ENCODE measurements at regions not wholly inside any gene's neighbourhood (a gene's known extent, or its start where the extent isn't known, plus 50 kb on each side); places are given as distances from the start of the nearest gene placed in this dataset.

DNA sequence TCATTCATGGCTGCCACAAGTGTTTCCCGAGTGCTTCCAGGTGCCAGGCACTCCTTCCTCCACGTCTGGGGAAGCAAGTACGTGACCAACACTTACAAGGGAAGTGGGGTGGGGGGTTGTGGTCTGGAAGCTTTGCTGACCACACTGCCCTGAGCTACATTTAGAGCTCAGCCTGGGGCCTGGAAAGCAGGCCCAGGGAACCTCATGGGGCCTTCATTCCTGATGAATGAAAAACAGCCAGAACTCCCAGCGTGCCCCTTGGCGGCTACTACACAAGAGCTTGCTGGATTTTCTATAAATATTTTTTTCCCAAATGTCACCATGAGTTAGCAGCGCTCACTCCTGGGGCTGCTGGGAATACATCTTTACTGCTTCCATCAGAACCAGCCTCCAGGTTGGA lies 73.3 kb downstream of the ABCC12 start:
- no peaks in the 10 kb centered on the region for H3K36me3 ChIP-seq (ENCODE audit: control insufficient read depth in 2 of 2, extremely low read depth in 1 of 2, insufficient read depth in 2 of 2, low read length in 2 of 2)
- no peak overlapping the region for H3K4me2 ChIP-seq (ENCODE audit: control insufficient read depth, extremely low read depth, insufficient read depth, low read depth, low read length)
- no peak overlapping the region for H3K4me3 ChIP-seq (ENCODE audit: control insufficient read depth in 2 of 3, extremely low read depth in 1 of 3, insufficient read depth in 2 of 3, low read depth in 1 of 3, low read length in 3 of 3)
- no peak for TF ChIP-seq EZH2 (IDR thresholded peaks at IDR 0.05; ENCODE audit: low read length)
- TF ChIP-seq, protein P1, sequence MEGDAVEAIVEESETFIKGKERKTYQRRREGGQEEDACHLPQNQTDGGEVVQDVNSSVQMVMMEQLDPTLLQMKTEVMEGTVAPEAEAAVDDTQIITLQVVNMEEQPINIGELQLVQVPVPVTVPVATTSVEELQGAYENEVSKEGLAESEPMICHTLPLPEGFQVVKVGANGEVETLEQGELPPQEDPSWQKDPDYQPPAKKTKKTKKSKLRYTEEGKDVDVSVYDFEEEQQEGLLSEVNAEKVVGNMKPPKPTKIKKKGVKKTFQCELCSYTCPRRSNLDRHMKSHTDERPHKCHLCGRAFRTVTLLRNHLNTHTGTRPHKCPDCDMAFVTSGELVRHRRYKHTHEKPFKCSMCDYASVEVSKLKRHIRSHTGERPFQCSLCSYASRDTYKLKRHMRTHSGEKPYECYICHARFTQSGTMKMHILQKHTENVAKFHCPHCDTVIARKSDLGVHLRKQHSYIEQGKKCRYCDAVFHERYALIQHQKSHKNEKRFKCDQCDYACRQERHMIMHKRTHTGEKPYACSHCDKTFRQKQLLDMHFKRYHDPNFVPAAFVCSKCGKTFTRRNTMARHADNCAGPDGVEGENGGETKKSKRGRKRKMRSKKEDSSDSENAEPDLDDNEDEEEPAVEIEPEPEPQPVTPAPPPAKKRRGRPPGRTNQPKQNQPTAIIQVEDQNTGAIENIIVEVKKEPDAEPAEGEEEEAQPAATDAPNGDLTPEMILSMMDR (optimal IDR thresholded peaks at IDR 0.05 in 1 of 3, IDR thresholded peaks at IDR 0.05 in 1 of 3, conservative IDR thresholded peaks at IDR 0.05 in 1 of 3; ENCODE audit: extremely low read depth in 1 of 3, insufficient read depth in 2 of 3, low read length in 3 of 3), result no peak
- no peak for FAIRE-seq
- no peak overlapping the region for H3K27ac ChIP-seq (ENCODE audit: control insufficient read depth, insufficient read depth, low read length)
- peaks cover 5% of the 10 kb centered on the region for H3K4me1 ChIP-seq (ENCODE audit: control insufficient read depth, extremely low read depth, insufficient read depth, low read length)
- H3K9me3 ChIP-seq (ENCODE audit: control insufficient read depth, low read depth, low read length), result no peaks in the 10 kb centered on the region
- dilution Hi-C loops (cut with MboI; ENCODE audit: extremely low pct_ligation_motif_present, low sequenced_read_pairs), result no loop called here
- H2AFZ ChIP-seq (ENCODE audit: control insufficient read depth, low read length), result no peak overlapping the region
- H3K9me1 ChIP-seq (ENCODE audit: control insufficient read depth, extremely low read depth, insufficient read depth, low read length), result no peaks in the 10 kb centered on the region
- H4K20me1 ChIP-seq (ENCODE audit: control insufficient read depth, extremely low read depth, insufficient read depth, low read length), result no peaks in the 10 kb centered on the region
- no peak for DNase-seq (ENCODE audit: low read depth, low spot score)
- no peak overlapping the region for H3K9ac ChIP-seq (ENCODE audit: control insufficient read depth, extremely low read depth, insufficient read depth, low read length)
- H3K27me3 ChIP-seq (ENCODE audit: control insufficient read depth, extremely low read depth, insufficient read depth, low read length), result peaks cover 9% of the 10 kb centered on the region
- H3K79me2 ChIP-seq (ENCODE audit: control insufficient read depth, insufficient read depth, low read length), result no peaks in the 10 kb centered on the region

- no peak for TF ChIP-seq EZH2 (IDR thresholded peaks at IDR 0.05; ENCODE audit: low read length)
- no peak overlapping the region for H3K4me3 ChIP-seq (ENCODE audit: control insufficient read depth in 2 of 3, extremely low read depth in 1 of 3, insufficient read depth in 2 of 3, low read depth in 1 of 3, low read length in 3 of 3)
- FAIRE-seq (peak; percentile 88), DNase-seq (ENCODE audit: low read depth, low spot score) (no peak)
- H4K20me1 ChIP-seq (ENCODE audit: control insufficient read depth, extremely low read depth, insufficient read depth, low read length), result no peaks in the 10 kb centered on the region
- H3K9me1 ChIP-seq (ENCODE audit: control insufficient read depth, extremely low read depth, insufficient read depth, low read length), result no peaks in the 10 kb centered on the region
- H3K27ac ChIP-seq (ENCODE audit: control insufficient read depth, insufficient read depth, low read length), result no peak overlapping the region
- H3K9me3 ChIP-seq (ENCODE audit: control insufficient read depth, low read depth, low read length), result no peaks in the 10 kb centered on the region
- H2AFZ ChIP-seq (ENCODE audit: control insufficient read depth, low read length), result no peak overlapping the region
- dilution Hi-C loops (cut with MboI; ENCODE audit: extremely low pct_ligation_motif_present, low sequenced_read_pairs), result no loop called here
- no peaks in the 10 kb centered on the region for H3K79me2 ChIP-seq (ENCODE audit: control insufficient read depth, insufficient read depth, low read length)
- no peaks in the 10 kb centered on the region for H3K36me3 ChIP-seq (ENCODE audit: control insufficient read depth in 2 of 2, extremely low read depth in 1 of 2, insufficient read depth in 2 of 2, low read length in 2 of 2)
- no peak overlapping the region for H3K4me2 ChIP-seq (ENCODE audit: control insufficient read depth, extremely low read depth, insufficient read depth, low read depth, low read length)
- no peak overlapping the region for H3K9ac ChIP-seq (ENCODE audit: control insufficient read depth, extremely low read depth, insufficient read depth, low read length)
- peaks cover 8% of the 10 kb centered on the region for H3K27me3 ChIP-seq (ENCODE audit: control insufficient read depth, extremely low read depth, insufficient read depth, low read length)
- peaks cover 5% of the 10 kb centered on the region for H3K4me1 ChIP-seq (ENCODE audit: control insufficient read depth, extremely low read depth, insufficient read depth, low read length)
Measured at GRCh38 chr16:48081656-48082055, 74.1 kb downstream of the ABCC12 start.

DNA sequence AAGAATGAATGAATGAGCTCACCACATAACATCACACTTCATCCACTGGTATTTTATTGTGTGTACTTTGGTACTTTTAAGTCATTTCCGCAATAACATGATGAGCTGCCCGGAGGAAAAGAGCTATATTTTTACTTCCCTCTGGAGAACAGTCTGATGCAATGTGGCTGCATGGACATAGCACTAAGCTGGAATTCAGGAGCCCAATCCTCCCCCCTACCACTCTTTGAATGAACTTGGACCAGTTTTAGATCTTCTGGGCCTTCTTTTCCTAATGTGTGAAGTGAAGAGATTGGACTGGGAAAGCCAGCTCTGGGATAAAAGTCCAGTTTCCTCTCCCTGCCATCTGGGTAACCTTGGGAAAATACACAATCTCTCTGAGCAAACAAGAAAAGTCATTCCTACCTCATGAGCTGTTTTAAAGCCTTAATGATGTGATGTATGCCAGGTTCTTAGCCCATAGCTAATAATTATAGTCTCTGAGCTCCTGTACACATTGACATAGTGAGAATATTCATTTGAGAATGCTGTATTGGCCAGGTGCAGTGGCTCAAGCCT lies 79.3 kb downstream of the ABCC12 start:
- Histone ChIP-seq H3K4me3 (ENCODE audit: control insufficient read depth in 2 of 3, extremely low read depth in 1 of 3, insufficient read depth in 2 of 3, low read depth in 1 of 3, low read length in 3 of 3) (no peak overlapping the region), H3K9me1 (ENCODE audit: control insufficient read depth, extremely low read depth, insufficient read depth, low read length) (no peaks in the 10 kb centered on the region), H3K4me2 (ENCODE audit: control insufficient read depth, extremely low read depth, insufficient read depth, low read depth, low read length) (no peak overlapping the region), H3K36me3 (ENCODE audit: control insufficient read depth in 2 of 2, extremely low read depth in 1 of 2, insufficient read depth in 2 of 2, low read length in 2 of 2) (no peaks in the 10 kb centered on the region), H3K79me2 (ENCODE audit: control insufficient read depth, insufficient read depth, low read length) (no peaks in the 10 kb centered on the region), H4K20me1 (ENCODE audit: control insufficient read depth, extremely low read depth, insufficient read depth, low read length) (no peaks in the 10 kb centered on the region), H3K9ac (ENCODE audit: control insufficient read depth, extremely low read depth, insufficient read depth, low read length) (no peak overlapping the region), H3K9me3 (ENCODE audit: control insufficient read depth, low read depth, low read length) (no peaks in the 10 kb centered on the region), H3K27ac (ENCODE audit: control insufficient read depth, insufficient read depth, low read length) (no peak overlapping the region), H3K27me3 (ENCODE audit: control insufficient read depth, extremely low read depth, insufficient read depth, low read length) (peaks cover 5% of the 10 kb centered on the region), H3K4me1 (ENCODE audit: control insufficient read depth, extremely low read depth, insufficient read depth, low read length) (peaks cover 3% of the 10 kb centered on the region), H2AFZ (ENCODE audit: control insufficient read depth, low read length) (no peak overlapping the region)
- dilution Hi-C loops (cut with MboI; ENCODE audit: extremely low pct_ligation_motif_present, low sequenced_read_pairs), result no loop called here
- no peak for DNase-seq (ENCODE audit: low read depth, low spot score)
- TF ChIP-seq, protein P1 (optimal IDR thresholded peaks at IDR 0.05 in 1 of 3, IDR thresholded peaks at IDR 0.05 in 1 of 3, conservative IDR thresholded peaks at IDR 0.05 in 1 of 3; ENCODE audit: extremely low read depth in 1 of 3, insufficient read depth in 2 of 3, low read length in 3 of 3), result no peak
- no peak for TF ChIP-seq EZH2 (IDR thresholded peaks at IDR 0.05; ENCODE audit: low read length)
- no peak for FAIRE-seq
